Vagina (tissue), 2 donors: ENCODE measurements at regions not wholly inside any gene's neighbourhood (a gene's known extent, or its start where the extent isn't known, plus 50 kb on each side); places are given as distances from the start of the nearest gene placed in this dataset.

ENCODE experiments used
- POLR2A ChIP-seq, 2 donors: fragments of 450-650 bp; IDR thresholded peaks; one replicate each; pipeline ENCODE4 v1.6.1; 2017; ENCODE audit warnings: antibody characterized with exemption in 2 of 2, mild to moderate bottlenecking in 2 of 2, moderate library complexity in 2 of 2
- TF ChIP-seq, protein P1 (sequence below), 3 experiments: fragments of 450-650 bp in 2 of 3; fragments of 200-600 bp in 1 of 3; sonication (generic) in 1 of 3; IDR thresholded peaks; one replicate each; pipeline ENCODE4 v1.5.1; 2017 to 2019; ENCODE audit warnings: antibody characterized with exemption in 3 of 3, mild to moderate bottlenecking in 2 of 3, moderate library complexity in 2 of 3

DNA sequence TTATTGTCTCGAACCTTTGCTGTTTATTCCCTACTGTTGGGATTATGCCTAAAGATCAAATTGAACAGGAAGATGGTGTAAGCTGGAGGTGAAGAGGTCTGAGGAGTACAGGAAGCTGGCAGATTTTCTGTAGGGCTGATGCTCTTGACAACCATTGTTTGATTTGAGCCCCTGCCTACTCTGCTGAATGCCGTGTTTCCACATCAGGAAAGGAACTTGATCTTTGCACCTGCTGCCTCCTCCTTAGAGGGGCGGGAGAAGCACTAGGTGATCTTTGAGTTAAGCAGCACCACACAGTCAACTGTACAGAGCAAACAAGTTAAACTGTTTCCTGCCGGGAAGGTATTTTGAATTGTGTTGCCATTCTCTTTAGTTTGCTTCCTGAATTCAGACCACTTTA lies 364.6 kb upstream of the EPHA6 start:
- TF ChIP-seq, protein P1, sequence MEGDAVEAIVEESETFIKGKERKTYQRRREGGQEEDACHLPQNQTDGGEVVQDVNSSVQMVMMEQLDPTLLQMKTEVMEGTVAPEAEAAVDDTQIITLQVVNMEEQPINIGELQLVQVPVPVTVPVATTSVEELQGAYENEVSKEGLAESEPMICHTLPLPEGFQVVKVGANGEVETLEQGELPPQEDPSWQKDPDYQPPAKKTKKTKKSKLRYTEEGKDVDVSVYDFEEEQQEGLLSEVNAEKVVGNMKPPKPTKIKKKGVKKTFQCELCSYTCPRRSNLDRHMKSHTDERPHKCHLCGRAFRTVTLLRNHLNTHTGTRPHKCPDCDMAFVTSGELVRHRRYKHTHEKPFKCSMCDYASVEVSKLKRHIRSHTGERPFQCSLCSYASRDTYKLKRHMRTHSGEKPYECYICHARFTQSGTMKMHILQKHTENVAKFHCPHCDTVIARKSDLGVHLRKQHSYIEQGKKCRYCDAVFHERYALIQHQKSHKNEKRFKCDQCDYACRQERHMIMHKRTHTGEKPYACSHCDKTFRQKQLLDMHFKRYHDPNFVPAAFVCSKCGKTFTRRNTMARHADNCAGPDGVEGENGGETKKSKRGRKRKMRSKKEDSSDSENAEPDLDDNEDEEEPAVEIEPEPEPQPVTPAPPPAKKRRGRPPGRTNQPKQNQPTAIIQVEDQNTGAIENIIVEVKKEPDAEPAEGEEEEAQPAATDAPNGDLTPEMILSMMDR (IDR thresholded peaks at IDR 0.05) = no peak
- TF ChIP-seq POLR2A (IDR thresholded peaks at IDR 0.05) = no peak
